GM21529 (cell line): ENCODE measurements at regions not wholly inside any gene's neighbourhood (a gene's known extent, or its start where the extent isn't known, plus 50 kb on each side); places are given as distances from the start of the nearest gene placed in this dataset.

Experiments used
- ATAC-seq: cut with Tn5 transposase; IDR thresholded peaks from one replicate; pipeline ENCODE4 v1.9.1; 2021; ENCODE audit not compliant: unreplicated experiment

- no peak for ATAC-seq
These were observed 847.7 kb upstream of the INTU start for GRCh38 chr4:126784966-126785580.

- ATAC-seq, result no peak
These were observed 842.1 kb upstream of the INTU start for GRCh38 chr4:126790633-126791032.

- no peak for ATAC-seq
These were observed 838.4 kb upstream of the INTU start for GRCh38 chr4:126794363-126794762.

- ATAC-seq, result no peak
These were observed 834.5 kb upstream of the INTU start for GRCh38 chr4:126798214-126798613.

GRCh38 chr4:126799416-126799815 lies 833.3 kb upstream of the INTU start:
- no peak for ATAC-seq

- no peak for ATAC-seq
These were observed 832.7 kb upstream of the INTU start for GRCh38 chr4:126799971-126800574.

GRCh38 chr4:126800575-126801141 lies 832.1 kb upstream of the INTU start:
- ATAC-seq, result no peak

- no peak for ATAC-seq
These were observed 825.6 kb upstream of the INTU start for GRCh38 chr4:126807132-126807531.

GRCh38 chr4:126812076-126812475 lies 820.7 kb upstream of the INTU start:
- ATAC-seq, result no peak

- no peak for ATAC-seq
These were observed 812.1 kb upstream of the INTU start for GRCh38 chr4:126820631-126821030.

- ATAC-seq, result no peak
These were observed 811.6 kb upstream of the INTU start for GRCh38 chr4:126821152-126821551.

GRCh38 chr4:126825083-126825482 lies 807.7 kb upstream of the INTU start:
- no peak for ATAC-seq

GRCh38 chr4:126827669-126828068 lies 805.1 kb upstream of the INTU start:
- ATAC-seq, result no peak

- no peak for ATAC-seq
These were observed 797.9 kb upstream of the INTU start for GRCh38 chr4:126834854-126835253.

- ATAC-seq, result no peak
These were observed 793.6 kb upstream of the INTU start for GRCh38 chr4:126838941-126839679.

- no peak for ATAC-seq
These were observed 789.2 kb upstream of the INTU start for GRCh38 chr4:126843492-126844067.

GRCh38 chr4:126850286-126850685 lies 782.5 kb upstream of the INTU start:
- ATAC-seq, result no peak

GRCh38 chr4:126851391-126851790 lies 781.4 kb upstream of the INTU start:
- ATAC-seq, result no peak

- ATAC-seq, result no peak
These were observed 779.0 kb upstream of the INTU start for GRCh38 chr4:126853715-126854114.

GRCh38 chr4:126856906-126857305 lies 775.9 kb upstream of the INTU start:
- ATAC-seq, result no peak

GRCh38 chr4:126859314-126859713 lies 773.4 kb upstream of the INTU start:
- ATAC-seq, result no peak

- ATAC-seq, result no peak
These were observed 772.9 kb upstream of the INTU start for GRCh38 chr4:126859872-126860271.
